ENCODE measurements at regions not wholly inside any gene's neighbourhood (a gene's known extent, or its start where the extent isn't known, plus 50 kb on each side); places are given as distances from the start of the nearest gene placed in this dataset.

DNA sequence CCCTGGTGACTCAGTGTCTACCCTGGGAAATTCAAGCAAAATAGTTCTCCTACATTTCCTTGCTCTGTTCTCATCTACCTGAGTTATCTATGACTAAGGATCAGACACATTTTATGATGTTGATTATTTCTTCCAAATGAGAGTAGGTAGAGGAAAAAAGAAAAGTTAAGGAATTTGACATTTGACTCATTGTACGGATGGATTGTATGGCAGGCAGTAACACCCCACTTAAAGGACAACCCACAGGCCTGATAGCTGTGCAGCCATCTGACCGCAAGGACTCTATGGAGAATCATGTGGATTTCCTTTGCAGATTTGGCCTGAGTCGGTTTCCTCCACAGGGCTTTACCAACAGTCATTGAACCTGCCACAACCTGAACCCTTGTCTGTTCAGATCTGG is 540.3 kb downstream of the BCL11B start:
- H3K36me3 ChIP-seq (ENCODE audit: control insufficient read depth in 2 of 2, insufficient read depth in 2 of 2, low read length in 2 of 2), result no peaks in the 10 kb centered on the region
- H3K4me1 ChIP-seq (ENCODE audit: control insufficient read depth in 2 of 2, insufficient read depth in 2 of 2, low read length in 2 of 2), result no peaks in the 10 kb centered on the region
- H3K27ac ChIP-seq (ENCODE audit: low read depth in 2 of 2, low read length in 2 of 2), result no peak overlapping the region
- H3K9me3 ChIP-seq (ENCODE audit: control insufficient read depth in 2 of 2, low read length in 2 of 2), result no peaks in the 10 kb centered on the region
- H3K9ac ChIP-seq (ENCODE audit: low read depth in 1 of 2, low read length in 2 of 2), result no peak overlapping the region
- H3K27me3 ChIP-seq (ENCODE audit: control insufficient read depth in 2 of 2, insufficient read depth in 2 of 2, low read length in 2 of 2), result no peaks in the 10 kb centered on the region
- H3K4me3 ChIP-seq (ENCODE audit: low read length in 2 of 2), result no peak overlapping the region

GRCh38 chr14:98733536-98733935 is 538.5 kb downstream of the BCL11B start:
- Histone ChIP-seq H3K27ac (ENCODE audit: low read depth in 2 of 2, low read length in 2 of 2) (no peak overlapping the region), H3K36me3 (ENCODE audit: control insufficient read depth in 2 of 2, insufficient read depth in 2 of 2, low read length in 2 of 2) (no peaks in the 10 kb centered on the region), H3K4me1 (ENCODE audit: control insufficient read depth in 2 of 2, insufficient read depth in 2 of 2, low read length in 2 of 2) (no peaks in the 10 kb centered on the region), H3K27me3 (ENCODE audit: control insufficient read depth in 2 of 2, insufficient read depth in 2 of 2, low read length in 2 of 2) (no peaks in the 10 kb centered on the region), H3K9me3 (ENCODE audit: control insufficient read depth in 2 of 2, low read length in 2 of 2) (no peaks in the 10 kb centered on the region), H3K9ac (ENCODE audit: low read depth in 1 of 2, low read length in 2 of 2) (no peak overlapping the region), H3K4me3 (ENCODE audit: low read length in 2 of 2) (no peak overlapping the region)

DNA sequence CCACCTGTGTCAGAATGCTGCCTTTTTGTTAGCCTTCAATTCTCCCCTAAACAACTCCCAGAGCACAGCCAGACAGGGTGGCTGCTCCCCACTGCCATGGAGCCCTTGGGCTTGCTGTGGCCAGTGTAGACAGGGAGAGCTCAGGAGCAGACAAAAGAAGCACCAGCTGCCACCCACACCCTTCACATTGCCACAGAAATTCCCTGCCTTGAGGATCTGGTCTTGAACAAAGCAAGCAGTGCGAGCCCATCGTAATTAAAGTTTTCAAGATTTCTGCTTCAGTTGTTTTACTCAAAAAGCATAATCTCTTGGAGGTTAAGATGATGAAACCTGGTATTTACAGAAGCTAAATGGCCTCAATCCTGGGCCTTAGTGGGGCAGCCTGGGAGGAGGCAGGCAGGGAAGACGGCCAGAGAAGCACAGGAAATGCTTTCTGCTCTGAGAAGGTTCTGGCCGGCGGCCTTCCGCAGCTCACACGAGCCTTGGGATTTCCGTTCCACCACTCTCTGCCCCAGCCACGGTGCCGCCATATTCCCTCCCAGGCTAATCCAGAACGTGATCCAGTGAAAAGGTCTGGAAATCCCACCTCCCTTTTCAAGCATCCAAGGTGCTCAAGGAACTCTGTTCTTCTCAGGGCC is 535.2 kb downstream of the BCL11B start:
- no peaks in the 10 kb centered on the region for H3K9me3 ChIP-seq (ENCODE audit: control insufficient read depth in 2 of 2, low read length in 2 of 2)
- no peak overlapping the region for H3K9ac ChIP-seq (ENCODE audit: low read depth in 1 of 2, low read length in 2 of 2)
- H3K36me3 ChIP-seq (ENCODE audit: control insufficient read depth in 2 of 2, insufficient read depth in 2 of 2, low read length in 2 of 2), result no peaks in the 10 kb centered on the region
- no peak overlapping the region for H3K4me3 ChIP-seq (ENCODE audit: low read length in 2 of 2)
- H3K27me3 ChIP-seq (ENCODE audit: control insufficient read depth in 2 of 2, insufficient read depth in 2 of 2, low read length in 2 of 2), result no peaks in the 10 kb centered on the region
- H3K4me1 ChIP-seq (ENCODE audit: control insufficient read depth in 2 of 2, insufficient read depth in 2 of 2, low read length in 2 of 2), result no peaks in the 10 kb centered on the region
- no peak overlapping the region for H3K27ac ChIP-seq (ENCODE audit: low read depth in 2 of 2, low read length in 2 of 2)

GRCh38 chr14:98741523-98741922 is 530.5 kb downstream of the BCL11B start:
- no peak overlapping the region for H3K4me3 ChIP-seq (ENCODE audit: low read length in 2 of 2)
- no peaks in the 10 kb centered on the region for H3K4me1 ChIP-seq (ENCODE audit: control insufficient read depth in 2 of 2, insufficient read depth in 2 of 2, low read length in 2 of 2)
- peaks cover 0 to 1% of the 10 kb centered on the region in 2 donors for H3K27me3 ChIP-seq (ENCODE audit: control insufficient read depth in 2 of 2, insufficient read depth in 2 of 2, low read length in 2 of 2)
- H3K36me3 ChIP-seq (ENCODE audit: control insufficient read depth in 2 of 2, insufficient read depth in 2 of 2, low read length in 2 of 2), result no peaks in the 10 kb centered on the region
- H3K9ac ChIP-seq (ENCODE audit: low read depth in 1 of 2, low read length in 2 of 2), result no peak overlapping the region
- no peaks in the 10 kb centered on the region for H3K9me3 ChIP-seq (ENCODE audit: control insufficient read depth in 2 of 2, low read length in 2 of 2)
- no peak overlapping the region for H3K27ac ChIP-seq (ENCODE audit: low read depth in 2 of 2, low read length in 2 of 2)

DNA sequence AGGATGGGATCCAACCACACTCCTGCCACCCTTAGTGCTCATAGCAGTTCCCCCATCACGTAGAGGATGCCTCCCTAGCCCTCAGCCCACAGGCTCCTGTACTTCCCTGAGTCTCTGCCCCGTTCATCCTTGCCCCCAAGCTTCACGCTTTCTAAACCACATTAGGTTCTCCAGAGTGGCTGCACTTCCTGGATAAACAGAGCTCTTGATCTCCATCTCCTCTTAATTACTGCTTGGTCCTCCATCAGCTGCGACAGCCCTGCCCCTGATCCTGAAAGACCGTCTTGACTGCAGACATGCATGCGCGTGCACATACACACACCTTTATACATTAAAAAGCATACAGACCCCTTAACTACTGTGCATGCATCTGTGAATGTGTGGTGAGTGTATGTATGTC is 530.0 kb downstream of the BCL11B start:
- Histone ChIP-seq H3K36me3 (ENCODE audit: control insufficient read depth in 2 of 2, insufficient read depth in 2 of 2, low read length in 2 of 2) (no peaks in the 10 kb centered on the region), H3K27ac (ENCODE audit: low read depth in 2 of 2, low read length in 2 of 2) (no peak overlapping the region), H3K9me3 (ENCODE audit: control insufficient read depth in 2 of 2, low read length in 2 of 2) (no peaks in the 10 kb centered on the region), H3K4me1 (ENCODE audit: control insufficient read depth in 2 of 2, insufficient read depth in 2 of 2, low read length in 2 of 2) (no peaks in the 10 kb centered on the region), H3K27me3 (ENCODE audit: control insufficient read depth in 2 of 2, insufficient read depth in 2 of 2, low read length in 2 of 2) (peaks cover 0 to 2% of the 10 kb centered on the region in 2 donors), H3K4me3 (ENCODE audit: low read length in 2 of 2) (no peak overlapping the region), H3K9ac (ENCODE audit: low read depth in 1 of 2, low read length in 2 of 2) (no peak overlapping the region)

DNA sequence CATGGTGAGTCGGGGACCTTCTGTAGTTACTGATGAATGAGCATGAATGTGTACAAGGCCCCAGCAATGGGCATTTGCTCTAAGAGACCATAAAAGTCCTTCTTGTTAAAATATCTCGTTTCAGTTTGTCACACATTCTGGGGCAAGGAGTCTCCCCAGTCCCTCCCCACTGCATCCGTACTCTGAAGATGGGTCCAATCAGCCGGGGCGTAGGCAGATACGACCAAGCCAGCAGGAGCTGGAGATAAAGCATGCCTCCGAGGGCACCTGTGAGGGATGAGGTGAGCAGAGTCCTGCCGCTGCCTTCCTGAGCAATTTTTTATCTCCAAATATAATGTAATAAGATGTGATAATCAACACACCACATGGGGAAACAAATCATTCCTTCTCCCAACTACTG is 528.5 kb downstream of the BCL11B start:
- peaks cover 0 to 2% of the 10 kb centered on the region in 2 donors for H3K27me3 ChIP-seq (ENCODE audit: control insufficient read depth in 2 of 2, insufficient read depth in 2 of 2, low read length in 2 of 2)
- no peak overlapping the region for H3K4me3 ChIP-seq (ENCODE audit: low read length in 2 of 2)
- H3K27ac ChIP-seq (ENCODE audit: low read depth in 2 of 2, low read length in 2 of 2), result no peak overlapping the region
- no peaks in the 10 kb centered on the region for H3K4me1 ChIP-seq (ENCODE audit: control insufficient read depth in 2 of 2, insufficient read depth in 2 of 2, low read length in 2 of 2)
- H3K36me3 ChIP-seq (ENCODE audit: control insufficient read depth in 2 of 2, insufficient read depth in 2 of 2, low read length in 2 of 2), result no peaks in the 10 kb centered on the region
- H3K9me3 ChIP-seq (ENCODE audit: control insufficient read depth in 2 of 2, low read length in 2 of 2), result no peaks in the 10 kb centered on the region
- no peak overlapping the region for H3K9ac ChIP-seq (ENCODE audit: low read depth in 1 of 2, low read length in 2 of 2)

DNA sequence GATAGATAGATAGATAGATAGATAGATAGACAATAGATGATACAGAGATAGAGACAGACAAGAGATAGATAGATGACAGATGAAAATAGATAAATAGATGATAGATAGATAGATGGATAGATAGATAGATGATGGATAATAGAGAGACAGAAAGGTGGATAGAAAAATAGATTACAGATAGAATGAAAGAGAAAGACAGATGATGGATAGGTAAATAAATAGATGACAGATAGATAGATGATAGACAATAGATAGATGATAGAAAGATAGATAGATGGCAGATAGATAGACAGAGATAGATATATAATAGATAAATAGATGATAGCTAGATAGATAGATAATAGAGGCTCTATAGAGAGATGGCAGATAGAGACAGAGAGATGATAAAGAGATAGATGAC is 523.0 kb downstream of the BCL11B start:
- Histone ChIP-seq H3K4me1 (ENCODE audit: control insufficient read depth in 2 of 2, insufficient read depth in 2 of 2, low read length in 2 of 2) (no peaks in the 10 kb centered on the region), H3K4me3 (ENCODE audit: low read length in 2 of 2) (no peak overlapping the region), H3K27me3 (ENCODE audit: control insufficient read depth in 2 of 2, insufficient read depth in 2 of 2, low read length in 2 of 2) (peaks cover 0 to 2% of the 10 kb centered on the region in 2 donors), H3K9ac (ENCODE audit: low read depth in 1 of 2, low read length in 2 of 2) (no peak overlapping the region), H3K9me3 (ENCODE audit: control insufficient read depth in 2 of 2, low read length in 2 of 2) (no peaks in the 10 kb centered on the region), H3K27ac (ENCODE audit: low read depth in 2 of 2, low read length in 2 of 2) (no peak overlapping the region), H3K36me3 (ENCODE audit: control insufficient read depth in 2 of 2, insufficient read depth in 2 of 2, low read length in 2 of 2) (no peaks in the 10 kb centered on the region)

DNA sequence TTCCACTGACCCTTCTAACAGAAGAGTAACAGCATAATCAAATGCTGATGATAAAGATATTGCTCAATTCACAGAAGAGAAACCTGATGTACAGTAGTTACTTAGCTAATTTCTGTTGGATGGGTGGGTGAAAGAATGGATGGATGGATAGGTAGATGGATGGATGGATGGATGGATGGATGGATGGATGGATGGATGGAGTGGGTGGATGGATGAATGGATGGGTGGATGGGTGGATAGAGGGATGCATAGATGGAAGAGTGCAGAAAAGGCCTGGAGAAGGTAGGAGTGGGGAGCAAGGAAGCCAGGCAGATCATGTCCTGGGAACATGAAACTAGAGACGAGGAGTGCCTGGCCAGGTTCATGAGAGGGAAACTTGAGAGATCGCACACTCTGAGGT is 520.9 kb downstream of the BCL11B start:
- H3K27ac ChIP-seq (ENCODE audit: low read depth in 2 of 2, low read length in 2 of 2), result no peak overlapping the region
- H3K9ac ChIP-seq (ENCODE audit: low read depth in 1 of 2, low read length in 2 of 2), result no peak overlapping the region
- H3K9me3 ChIP-seq (ENCODE audit: control insufficient read depth in 2 of 2, low read length in 2 of 2), result no peaks in the 10 kb centered on the region
- peaks cover 0 to 2% of the 10 kb centered on the region in 2 donors for H3K27me3 ChIP-seq (ENCODE audit: control insufficient read depth in 2 of 2, insufficient read depth in 2 of 2, low read length in 2 of 2)
- no peaks in the 10 kb centered on the region for H3K4me1 ChIP-seq (ENCODE audit: control insufficient read depth in 2 of 2, insufficient read depth in 2 of 2, low read length in 2 of 2)
- no peaks in the 10 kb centered on the region for H3K36me3 ChIP-seq (ENCODE audit: control insufficient read depth in 2 of 2, insufficient read depth in 2 of 2, low read length in 2 of 2)
- H3K4me3 ChIP-seq (ENCODE audit: low read length in 2 of 2), result no peak overlapping the region

- Histone ChIP-seq H3K9ac (ENCODE audit: low read depth in 1 of 2, low read length in 2 of 2) (no peak overlapping the region), H3K27me3 (ENCODE audit: control insufficient read depth in 2 of 2, insufficient read depth in 2 of 2, low read length in 2 of 2) (no peaks in the 10 kb centered on the region), H3K27ac (ENCODE audit: low read depth in 2 of 2, low read length in 2 of 2) (no peak overlapping the region), H3K9me3 (ENCODE audit: control insufficient read depth in 2 of 2, low read length in 2 of 2) (no peaks in the 10 kb centered on the region), H3K4me3 (ENCODE audit: low read length in 2 of 2) (no peak overlapping the region), H3K4me1 (ENCODE audit: control insufficient read depth in 2 of 2, insufficient read depth in 2 of 2, low read length in 2 of 2) (no peaks in the 10 kb centered on the region), H3K36me3 (ENCODE audit: control insufficient read depth in 2 of 2, insufficient read depth in 2 of 2, low read length in 2 of 2) (no peaks in the 10 kb centered on the region)
These were observed 519.3 kb downstream of the BCL11B start for GRCh38 chr14:98752660-98753059.

DNA sequence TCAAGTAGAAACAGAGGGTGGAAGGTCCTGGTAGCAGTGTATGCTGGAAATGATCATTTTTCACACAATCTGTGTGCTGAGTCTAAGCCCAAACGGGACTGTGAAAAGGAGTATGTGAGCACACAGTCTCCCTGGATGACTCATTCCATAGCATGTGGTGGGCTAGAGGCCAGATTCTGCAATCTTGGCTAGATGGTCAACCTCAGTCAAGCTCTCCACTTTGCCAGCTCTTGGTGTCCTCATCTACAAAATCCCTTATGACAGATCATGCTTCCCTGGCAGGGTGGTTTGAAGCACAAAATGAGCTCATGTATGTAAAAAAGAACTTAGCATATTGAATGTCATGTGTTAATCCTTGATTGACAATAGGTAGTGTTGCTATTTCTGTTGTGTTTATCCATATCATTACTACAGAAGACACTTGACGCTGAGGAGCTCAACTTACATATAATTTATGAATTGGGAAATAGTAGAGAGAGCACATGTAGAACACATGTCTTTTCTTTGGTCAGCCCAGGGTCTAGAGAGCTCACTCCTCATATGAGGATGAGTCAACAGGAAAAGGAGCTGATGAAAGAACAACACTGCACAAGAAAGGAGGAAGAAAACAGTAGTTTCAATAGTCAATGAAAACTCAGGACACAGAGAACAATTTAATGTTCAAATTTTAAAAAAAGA is 517.5 kb downstream of the BCL11B start:
- Histone ChIP-seq H3K4me3 (ENCODE audit: low read length in 2 of 2) (no peak overlapping the region), H3K27ac (ENCODE audit: low read depth in 2 of 2, low read length in 2 of 2) (no peak overlapping the region), H3K4me1 (ENCODE audit: control insufficient read depth in 2 of 2, insufficient read depth in 2 of 2, low read length in 2 of 2) (no peaks in the 10 kb centered on the region), H3K9ac (ENCODE audit: low read depth in 1 of 2, low read length in 2 of 2) (no peak overlapping the region), H3K36me3 (ENCODE audit: control insufficient read depth in 2 of 2, insufficient read depth in 2 of 2, low read length in 2 of 2) (no peaks in the 10 kb centered on the region), H3K27me3 (ENCODE audit: control insufficient read depth in 2 of 2, insufficient read depth in 2 of 2, low read length in 2 of 2) (no peaks in the 10 kb centered on the region), H3K9me3 (ENCODE audit: control insufficient read depth in 2 of 2, low read length in 2 of 2) (no peaks in the 10 kb centered on the region)

Measured in mucosa of rectum (tissue), 2 donors.